ENCODE measurements at regions not wholly inside any gene's neighbourhood (a gene's known extent, or its start where the extent isn't known, plus 50 kb on each side); places are given as distances from the start of the nearest gene placed in this dataset.

- no peak overlapping the region for H3K27ac ChIP-seq (ENCODE audit: low read depth, low read length)
- no peaks in the 10 kb centered on the region for H3K27me3 ChIP-seq (ENCODE audit: control insufficient read depth, insufficient read depth, low read length)
- no peaks in the 10 kb centered on the region for H3K4me1 ChIP-seq (ENCODE audit: control insufficient read depth, insufficient read depth, low read length)
- H3K4me3 ChIP-seq (ENCODE audit: low read depth, low read length), result no peak overlapping the region
- no peaks in the 10 kb centered on the region for H3K36me3 ChIP-seq (ENCODE audit: control insufficient read depth, insufficient read depth, low read length)
- no peaks in the 10 kb centered on the region for H3K9me3 ChIP-seq (ENCODE audit: control insufficient read depth, insufficient read depth, low read length)
- H3K9ac ChIP-seq (ENCODE audit: low read depth, low read length), result no peak overlapping the region
Measured at GRCh38 chr3:161946443-161946960, 449.9 kb downstream of the OTOL1 start.

- Histone ChIP-seq H3K9ac (ENCODE audit: low read depth, low read length) (no peak overlapping the region), H3K36me3 (ENCODE audit: control insufficient read depth, insufficient read depth, low read length) (no peaks in the 10 kb centered on the region), H3K27me3 (ENCODE audit: control insufficient read depth, insufficient read depth, low read length) (no peaks in the 10 kb centered on the region), H3K4me1 (ENCODE audit: control insufficient read depth, insufficient read depth, low read length) (no peaks in the 10 kb centered on the region), H3K4me3 (ENCODE audit: low read depth, low read length) (no peak overlapping the region), H3K27ac (ENCODE audit: low read depth, low read length) (no peak overlapping the region), H3K9me3 (ENCODE audit: control insufficient read depth, insufficient read depth, low read length) (no peaks in the 10 kb centered on the region)
Measured at GRCh38 chr3:161950318-161950868, 453.8 kb downstream of the OTOL1 start.

- no peaks in the 10 kb centered on the region for H3K9me3 ChIP-seq (ENCODE audit: control insufficient read depth, insufficient read depth, low read length)
- no peaks in the 10 kb centered on the region for H3K36me3 ChIP-seq (ENCODE audit: control insufficient read depth, insufficient read depth, low read length)
- H3K9ac ChIP-seq (ENCODE audit: low read depth, low read length), result no peak overlapping the region
- H3K4me3 ChIP-seq (ENCODE audit: low read depth, low read length), result no peak overlapping the region
- no peaks in the 10 kb centered on the region for H3K27me3 ChIP-seq (ENCODE audit: control insufficient read depth, insufficient read depth, low read length)
- H3K27ac ChIP-seq (ENCODE audit: low read depth, low read length), result no peak overlapping the region
- H3K4me1 ChIP-seq (ENCODE audit: control insufficient read depth, insufficient read depth, low read length), result no peaks in the 10 kb centered on the region
Measured at GRCh38 chr3:161957467-161957866, 460.9 kb downstream of the OTOL1 start.

GRCh38 chr3:161964857-161965256, 468.2 kb downstream of the OTOL1 start:
- Histone ChIP-seq H3K36me3 (ENCODE audit: control insufficient read depth, insufficient read depth, low read length) (no peaks in the 10 kb centered on the region), H3K27ac (ENCODE audit: low read depth, low read length) (no peak overlapping the region), H3K27me3 (ENCODE audit: control insufficient read depth, insufficient read depth, low read length) (no peaks in the 10 kb centered on the region), H3K4me1 (ENCODE audit: control insufficient read depth, insufficient read depth, low read length) (no peaks in the 10 kb centered on the region), H3K9me3 (ENCODE audit: control insufficient read depth, insufficient read depth, low read length) (peaks cover 3% of the 10 kb centered on the region; the same call in 1 of the 2 replicates), H3K9ac (ENCODE audit: low read depth, low read length) (no peak overlapping the region), H3K4me3 (ENCODE audit: low read depth, low read length) (no peak overlapping the region)

GRCh38 chr3:161969867-161970266, 473.3 kb downstream of the OTOL1 start:
- H3K4me3 ChIP-seq (ENCODE audit: low read depth, low read length), result no peak overlapping the region
- no peaks in the 10 kb centered on the region for H3K9me3 ChIP-seq (ENCODE audit: control insufficient read depth, insufficient read depth, low read length)
- no peaks in the 10 kb centered on the region for H3K27me3 ChIP-seq (ENCODE audit: control insufficient read depth, insufficient read depth, low read length)
- no peak overlapping the region for H3K9ac ChIP-seq (ENCODE audit: low read depth, low read length)
- H3K27ac ChIP-seq (ENCODE audit: low read depth, low read length), result no peak overlapping the region
- no peaks in the 10 kb centered on the region for H3K36me3 ChIP-seq (ENCODE audit: control insufficient read depth, insufficient read depth, low read length)
- no peaks in the 10 kb centered on the region for H3K4me1 ChIP-seq (ENCODE audit: control insufficient read depth, insufficient read depth, low read length)

GRCh38 chr3:161975201-161975600, 478.6 kb downstream of the OTOL1 start:
- H3K27ac ChIP-seq (ENCODE audit: low read depth, low read length), result no peak overlapping the region
- H3K9me3 ChIP-seq (ENCODE audit: control insufficient read depth, insufficient read depth, low read length), result no peaks in the 10 kb centered on the region
- no peaks in the 10 kb centered on the region for H3K4me1 ChIP-seq (ENCODE audit: control insufficient read depth, insufficient read depth, low read length)
- no peaks in the 10 kb centered on the region for H3K36me3 ChIP-seq (ENCODE audit: control insufficient read depth, insufficient read depth, low read length)
- no peak overlapping the region for H3K9ac ChIP-seq (ENCODE audit: low read depth, low read length)
- no peak overlapping the region for H3K4me3 ChIP-seq (ENCODE audit: low read depth, low read length)
- no peaks in the 10 kb centered on the region for H3K27me3 ChIP-seq (ENCODE audit: control insufficient read depth, insufficient read depth, low read length)

- H3K27ac ChIP-seq (ENCODE audit: low read depth, low read length), result no peak overlapping the region
- no peak overlapping the region for H3K9ac ChIP-seq (ENCODE audit: low read depth, low read length)
- H3K4me3 ChIP-seq (ENCODE audit: low read depth, low read length), result no peak overlapping the region
- H3K36me3 ChIP-seq (ENCODE audit: control insufficient read depth, insufficient read depth, low read length), result no peaks in the 10 kb centered on the region
- H3K27me3 ChIP-seq (ENCODE audit: control insufficient read depth, insufficient read depth, low read length), result no peaks in the 10 kb centered on the region
- H3K4me1 ChIP-seq (ENCODE audit: control insufficient read depth, insufficient read depth, low read length), result no peaks in the 10 kb centered on the region
- no peaks in the 10 kb centered on the region for H3K9me3 ChIP-seq (ENCODE audit: control insufficient read depth, insufficient read depth, low read length)
Measured at GRCh38 chr3:161977063-161977462, 480.5 kb downstream of the OTOL1 start.

GRCh38 chr3:161977850-161978249, 481.2 kb downstream of the OTOL1 start:
- Histone ChIP-seq H3K4me1 (ENCODE audit: control insufficient read depth, insufficient read depth, low read length) (no peaks in the 10 kb centered on the region), H3K9me3 (ENCODE audit: control insufficient read depth, insufficient read depth, low read length) (no peaks in the 10 kb centered on the region), H3K36me3 (ENCODE audit: control insufficient read depth, insufficient read depth, low read length) (no peaks in the 10 kb centered on the region), H3K9ac (ENCODE audit: low read depth, low read length) (no peak overlapping the region), H3K27me3 (ENCODE audit: control insufficient read depth, insufficient read depth, low read length) (no peaks in the 10 kb centered on the region), H3K4me3 (ENCODE audit: low read depth, low read length) (no peak overlapping the region), H3K27ac (ENCODE audit: low read depth, low read length) (no peak overlapping the region)

- no peaks in the 10 kb centered on the region for H3K36me3 ChIP-seq (ENCODE audit: control insufficient read depth, insufficient read depth, low read length)
- no peaks in the 10 kb centered on the region for H3K27me3 ChIP-seq (ENCODE audit: control insufficient read depth, insufficient read depth, low read length)
- no peaks in the 10 kb centered on the region for H3K9me3 ChIP-seq (ENCODE audit: control insufficient read depth, insufficient read depth, low read length)
- no peak overlapping the region for H3K4me3 ChIP-seq (ENCODE audit: low read depth, low read length)
- H3K27ac ChIP-seq (ENCODE audit: low read depth, low read length), result no peak overlapping the region
- no peaks in the 10 kb centered on the region for H3K4me1 ChIP-seq (ENCODE audit: control insufficient read depth, insufficient read depth, low read length)
- H3K9ac ChIP-seq (ENCODE audit: low read depth, low read length), result no peak overlapping the region
Measured at GRCh38 chr3:161987933-161988332, 491.3 kb downstream of the OTOL1 start.

- Histone ChIP-seq H3K27ac (ENCODE audit: low read depth, low read length) (no peak overlapping the region), H3K9me3 (ENCODE audit: control insufficient read depth, insufficient read depth, low read length) (no peaks in the 10 kb centered on the region), H3K4me1 (ENCODE audit: control insufficient read depth, insufficient read depth, low read length) (no peaks in the 10 kb centered on the region), H3K27me3 (ENCODE audit: control insufficient read depth, insufficient read depth, low read length) (no peaks in the 10 kb centered on the region), H3K36me3 (ENCODE audit: control insufficient read depth, insufficient read depth, low read length) (no peaks in the 10 kb centered on the region), H3K9ac (ENCODE audit: low read depth, low read length) (no peak overlapping the region), H3K4me3 (ENCODE audit: low read depth, low read length) (no peak overlapping the region)
Measured at GRCh38 chr3:161989012-161989411, 492.4 kb downstream of the OTOL1 start.

- no peak overlapping the region for H3K27ac ChIP-seq (ENCODE audit: low read depth, low read length)
- no peaks in the 10 kb centered on the region for H3K9me3 ChIP-seq (ENCODE audit: control insufficient read depth, insufficient read depth, low read length)
- H3K4me3 ChIP-seq (ENCODE audit: low read depth, low read length), result no peak overlapping the region
- H3K36me3 ChIP-seq (ENCODE audit: control insufficient read depth, insufficient read depth, low read length), result no peaks in the 10 kb centered on the region
- no peak overlapping the region for H3K9ac ChIP-seq (ENCODE audit: low read depth, low read length)
- no peaks in the 10 kb centered on the region for H3K4me1 ChIP-seq (ENCODE audit: control insufficient read depth, insufficient read depth, low read length)
- no peaks in the 10 kb centered on the region for H3K27me3 ChIP-seq (ENCODE audit: control insufficient read depth, insufficient read depth, low read length)
Measured at GRCh38 chr3:161990036-161990435, 493.4 kb downstream of the OTOL1 start.
